WTC11 (cell line): ENCODE measurements at regions not wholly inside any gene's neighbourhood (a gene's known extent, or its start where the extent isn't known, plus 50 kb on each side); places are given as distances from the start of the nearest gene placed in this dataset.

Experiments
- TF ChIP-seq, protein P1 (sequence below): fragments of 200-600 bp; IDR thresholded peaks from 2 replicates; pipeline ENCODE4 v1.8.0; 2022; ENCODE audit warnings: antibody characterized with exemption
- TF ChIP-seq, protein P2 (sequence below): sonication (generic); formaldehyde crosslinking; IDR thresholded peaks from 2 replicates; pipeline ENCODE4 v1.8.0; 2022; ENCODE audit warnings: mild to moderate bottlenecking, missing genetic modification reagents

DNA sequence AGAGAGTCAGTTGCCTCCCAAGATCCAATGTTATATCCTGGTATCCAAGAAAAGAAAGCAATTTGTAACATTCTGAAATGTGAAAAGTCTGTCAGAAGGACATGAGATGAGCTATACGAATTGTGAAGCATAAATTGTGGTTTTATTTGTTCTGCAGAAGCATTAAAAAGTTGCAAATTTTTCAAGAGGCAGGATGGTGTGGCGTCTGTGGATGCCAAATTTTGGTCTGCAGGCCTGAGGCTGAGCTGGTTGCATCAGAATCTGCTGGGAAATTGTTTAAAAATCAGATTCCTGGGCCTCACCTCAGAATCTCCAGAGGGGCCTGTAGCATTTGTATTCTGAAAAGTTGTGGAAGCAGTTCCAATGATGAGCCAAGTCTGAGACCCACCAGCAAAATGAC lies 284.7 kb downstream of the NUAK1 start:
- TF ChIP-seq, protein P1, sequence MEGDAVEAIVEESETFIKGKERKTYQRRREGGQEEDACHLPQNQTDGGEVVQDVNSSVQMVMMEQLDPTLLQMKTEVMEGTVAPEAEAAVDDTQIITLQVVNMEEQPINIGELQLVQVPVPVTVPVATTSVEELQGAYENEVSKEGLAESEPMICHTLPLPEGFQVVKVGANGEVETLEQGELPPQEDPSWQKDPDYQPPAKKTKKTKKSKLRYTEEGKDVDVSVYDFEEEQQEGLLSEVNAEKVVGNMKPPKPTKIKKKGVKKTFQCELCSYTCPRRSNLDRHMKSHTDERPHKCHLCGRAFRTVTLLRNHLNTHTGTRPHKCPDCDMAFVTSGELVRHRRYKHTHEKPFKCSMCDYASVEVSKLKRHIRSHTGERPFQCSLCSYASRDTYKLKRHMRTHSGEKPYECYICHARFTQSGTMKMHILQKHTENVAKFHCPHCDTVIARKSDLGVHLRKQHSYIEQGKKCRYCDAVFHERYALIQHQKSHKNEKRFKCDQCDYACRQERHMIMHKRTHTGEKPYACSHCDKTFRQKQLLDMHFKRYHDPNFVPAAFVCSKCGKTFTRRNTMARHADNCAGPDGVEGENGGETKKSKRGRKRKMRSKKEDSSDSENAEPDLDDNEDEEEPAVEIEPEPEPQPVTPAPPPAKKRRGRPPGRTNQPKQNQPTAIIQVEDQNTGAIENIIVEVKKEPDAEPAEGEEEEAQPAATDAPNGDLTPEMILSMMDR: no peak
- TF ChIP-seq, protein P2, sequence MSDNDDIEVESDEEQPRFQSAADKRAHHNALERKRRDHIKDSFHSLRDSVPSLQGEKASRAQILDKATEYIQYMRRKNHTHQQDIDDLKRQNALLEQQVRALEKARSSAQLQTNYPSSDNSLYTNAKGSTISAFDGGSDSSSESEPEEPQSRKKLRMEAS (CRISPR knock-in tag): no peak
